HG02678 (cell line): ENCODE measurements at regions not wholly inside any gene's neighbourhood (a gene's known extent, or its start where the extent isn't known, plus 50 kb on each side); places are given as distances from the start of the nearest gene placed in this dataset.
"Not testable (repeated sequence)": the region's sequence is repeated elsewhere in the genome, so short reads cannot be mapped to it uniquely, and the experiment has no call there.

ENCODE experiments used
- ATAC-seq: cut with Tn5 transposase; IDR thresholded peaks from one replicate; pipeline ENCODE4 v1.9.1; 2021; ENCODE audit warnings: mild to moderate bottlenecking, moderate library complexity; ENCODE audit not compliant: unreplicated experiment

GRCh38 chr9:64370344-64370743, 914.7 kb downstream of the FOXD4L5 start:
- not testable (repeated sequence) for ATAC-seq

- not testable (repeated sequence) for ATAC-seq
Observed at GRCh38 chr9:64369644-64370043, 915.4 kb downstream of the FOXD4L5 start.

- peak; percentile 100 for ATAC-seq
Observed at GRCh38 chr9:64369114-64369513, 915.9 kb downstream of the FOXD4L5 start.

GRCh38 chr9:64368644-64368942, 916.4 kb downstream of the FOXD4L5 start:
- not testable (repeated sequence) for ATAC-seq

GRCh38 chr9:64367826-64368643, 917.0 kb downstream of the FOXD4L5 start:
- ATAC-seq = not testable (repeated sequence)
